ENCODE measurements at regions not wholly inside any gene's neighbourhood (a gene's known extent, or its start where the extent isn't known, plus 50 kb on each side); places are given as distances from the start of the nearest gene placed in this dataset.

DNA sequence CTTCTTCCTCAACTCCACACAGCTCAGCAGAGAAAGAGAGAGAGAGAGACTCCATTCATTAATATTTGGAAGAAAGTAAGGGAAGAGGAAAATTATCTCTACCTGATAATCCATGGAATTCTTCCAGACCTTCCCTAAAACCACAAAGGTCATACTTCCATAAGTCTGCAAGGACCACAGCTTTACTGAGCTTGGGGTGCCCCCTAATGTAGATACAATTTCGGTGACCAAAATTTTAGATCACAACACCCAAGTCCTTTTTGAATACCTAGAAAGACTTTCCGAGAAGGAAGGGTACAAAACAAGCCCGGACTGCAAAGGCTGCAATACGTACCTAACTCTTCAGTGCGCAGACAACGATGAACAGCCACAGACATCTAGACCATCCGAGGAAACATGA lies 523.9 kb downstream of the GLUD2 start:
- TF ChIP-seq, protein P1, sequence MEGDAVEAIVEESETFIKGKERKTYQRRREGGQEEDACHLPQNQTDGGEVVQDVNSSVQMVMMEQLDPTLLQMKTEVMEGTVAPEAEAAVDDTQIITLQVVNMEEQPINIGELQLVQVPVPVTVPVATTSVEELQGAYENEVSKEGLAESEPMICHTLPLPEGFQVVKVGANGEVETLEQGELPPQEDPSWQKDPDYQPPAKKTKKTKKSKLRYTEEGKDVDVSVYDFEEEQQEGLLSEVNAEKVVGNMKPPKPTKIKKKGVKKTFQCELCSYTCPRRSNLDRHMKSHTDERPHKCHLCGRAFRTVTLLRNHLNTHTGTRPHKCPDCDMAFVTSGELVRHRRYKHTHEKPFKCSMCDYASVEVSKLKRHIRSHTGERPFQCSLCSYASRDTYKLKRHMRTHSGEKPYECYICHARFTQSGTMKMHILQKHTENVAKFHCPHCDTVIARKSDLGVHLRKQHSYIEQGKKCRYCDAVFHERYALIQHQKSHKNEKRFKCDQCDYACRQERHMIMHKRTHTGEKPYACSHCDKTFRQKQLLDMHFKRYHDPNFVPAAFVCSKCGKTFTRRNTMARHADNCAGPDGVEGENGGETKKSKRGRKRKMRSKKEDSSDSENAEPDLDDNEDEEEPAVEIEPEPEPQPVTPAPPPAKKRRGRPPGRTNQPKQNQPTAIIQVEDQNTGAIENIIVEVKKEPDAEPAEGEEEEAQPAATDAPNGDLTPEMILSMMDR (IDR thresholded peaks at IDR 0.05; ENCODE audit: insufficient read depth, low read length, poor library complexity, severe bottlenecking), result no peak
- TF ChIP-seq EZH2phosphoT487 (conservative IDR thresholded peaks at IDR 0.05; ENCODE audit: low read length), result no peak
